Thoracic aorta (tissue), 2 donors: ENCODE measurements at regions not wholly inside any gene's neighbourhood (a gene's known extent, or its start where the extent isn't known, plus 50 kb on each side); places are given as distances from the start of the nearest gene placed in this dataset.

Experiments used
- ATAC-seq: fragments of 150-250 bp; one replicate; pipeline ENCODE4 v1.8.0; 2017; ENCODE audit warnings: low read depth; ENCODE audit not compliant: insufficient number of reproducible peaks, low FRiP score
- DNase-seq: peaks from one replicate; pipeline ENCODE4 v3.0.0-alpha.2; 2020; ENCODE audit warnings: low spot score
- H3K27ac ChIP-seq, 2 donors: fragments of 200-600 bp; sonication (generic); 1 replicate in 1 of 2; 2 replicates in 1 of 2; pipeline ENCODE4 v1.5.1; 2016; ENCODE audit warnings: mild to moderate bottlenecking in 2 of 2, moderate library complexity in 2 of 2
- H3K27me3 ChIP-seq: fragments of 200-600 bp; sonication (generic); replicated peaks from 2 replicates; pipeline ENCODE4 v1.6.0; 2016; ENCODE audit warnings: mild to moderate bottlenecking; ENCODE audit not compliant: insufficient read depth
- H3K36me3 ChIP-seq: fragments of 200-600 bp; sonication (generic); one replicate; pipeline ENCODE4 v1.5.1; 2016
- H3K4me1 ChIP-seq, 2 donors: fragments of 200-600 bp; sonication (generic); 1 replicate in 1 of 2; 2 replicates in 1 of 2; pipeline versions ENCODE4 v1.5.1 to v1.6.0; 2016; ENCODE audit warnings: low read depth in 2 of 2, mild to moderate bottlenecking in 1 of 2; ENCODE audit not compliant: control insufficient read depth in 1 of 2
- H3K4me3 ChIP-seq: fragments of 200-600 bp; sonication (generic); 2 replicates; pipeline ENCODE4 v1.5.1; 2016; ENCODE audit warnings: mild to moderate bottlenecking
- H3K9me3 ChIP-seq: fragments of 200-600 bp; sonication (generic); 2 replicates; pipeline ENCODE4 v1.5.1; 2016
- CTCF ChIP-seq: fragments of 200-600 bp; sonication (generic); IDR thresholded peaks from one replicate; pipeline ENCODE4 v1.5.1; 2019; ENCODE audit warnings: antibody characterized with exemption

- H3K27ac ChIP-seq = no peak overlapping the region
- H3K4me1 ChIP-seq = no peaks in the 10 kb centered on the region
- no peak overlapping the region for H3K4me3 ChIP-seq
- ATAC-seq (no peak), DNase-seq (no peak)
- no peak for TF ChIP-seq CTCF
- H3K36me3 ChIP-seq = no peaks in the 10 kb centered on the region
- H3K27me3 ChIP-seq = no peaks in the 10 kb centered on the region
- H3K9me3 ChIP-seq = no peaks in the 10 kb centered on the region
Measured at GRCh38 chr9:96169901-96170300, 132.1 kb downstream of the HSD17B3 start.

GRCh38 chr9:96169484-96169883, 132.5 kb downstream of the HSD17B3 start:
- TF ChIP-seq CTCF = no peak
- no peak for DNase-seq
- H3K27ac ChIP-seq = no peak overlapping the region
- H3K36me3 ChIP-seq = no peaks in the 10 kb centered on the region
- H3K9me3 ChIP-seq = no peaks in the 10 kb centered on the region
- no peaks in the 10 kb centered on the region for H3K27me3 ChIP-seq
- ATAC-seq = no peak
- H3K4me3 ChIP-seq = no peak overlapping the region
- H3K4me1 ChIP-seq = no peaks in the 10 kb centered on the region

GRCh38 chr9:96168882-96169281, 133.1 kb downstream of the HSD17B3 start:
- no peak for ATAC-seq
- no peak overlapping the region for H3K27ac ChIP-seq
- TF ChIP-seq CTCF = no peak
- H3K36me3 ChIP-seq = no peaks in the 10 kb centered on the region
- no peaks in the 10 kb centered on the region for H3K27me3 ChIP-seq
- no peaks in the 10 kb centered on the region for H3K4me1 ChIP-seq
- H3K9me3 ChIP-seq = no peaks in the 10 kb centered on the region
- no peak for DNase-seq
- H3K4me3 ChIP-seq = no peak overlapping the region

- ATAC-seq (no peak), DNase-seq (no peak)
- Histone ChIP-seq H3K4me1 (no peaks in the 10 kb centered on the region), H3K27ac (no peak overlapping the region), H3K4me3 (no peak overlapping the region), H3K36me3 (no peaks in the 10 kb centered on the region), H3K9me3 (no peaks in the 10 kb centered on the region), H3K27me3 (no peaks in the 10 kb centered on the region)
- TF ChIP-seq CTCF = no peak
Measured at GRCh38 chr9:96167011-96167410, 135.0 kb downstream of the HSD17B3 start.

GRCh38 chr9:96164268-96164683, 137.7 kb downstream of the HSD17B3 start:
- no peaks in the 10 kb centered on the region for H3K27me3 ChIP-seq
- no peak for TF ChIP-seq CTCF
- no peak overlapping the region for H3K4me3 ChIP-seq
- no peak overlapping the region for H3K27ac ChIP-seq
- DNase-seq = no peak
- H3K9me3 ChIP-seq = no peaks in the 10 kb centered on the region
- H3K36me3 ChIP-seq = no peaks in the 10 kb centered on the region
- ATAC-seq = no peak
- H3K4me1 ChIP-seq = peaks cover 3 to 6% of the 10 kb centered on the region in 2 donors
